ENCODE measurements at regions not wholly inside any gene's neighbourhood (a gene's known extent, or its start where the extent isn't known, plus 50 kb on each side); places are given as distances from the start of the nearest gene placed in this dataset.

DNA sequence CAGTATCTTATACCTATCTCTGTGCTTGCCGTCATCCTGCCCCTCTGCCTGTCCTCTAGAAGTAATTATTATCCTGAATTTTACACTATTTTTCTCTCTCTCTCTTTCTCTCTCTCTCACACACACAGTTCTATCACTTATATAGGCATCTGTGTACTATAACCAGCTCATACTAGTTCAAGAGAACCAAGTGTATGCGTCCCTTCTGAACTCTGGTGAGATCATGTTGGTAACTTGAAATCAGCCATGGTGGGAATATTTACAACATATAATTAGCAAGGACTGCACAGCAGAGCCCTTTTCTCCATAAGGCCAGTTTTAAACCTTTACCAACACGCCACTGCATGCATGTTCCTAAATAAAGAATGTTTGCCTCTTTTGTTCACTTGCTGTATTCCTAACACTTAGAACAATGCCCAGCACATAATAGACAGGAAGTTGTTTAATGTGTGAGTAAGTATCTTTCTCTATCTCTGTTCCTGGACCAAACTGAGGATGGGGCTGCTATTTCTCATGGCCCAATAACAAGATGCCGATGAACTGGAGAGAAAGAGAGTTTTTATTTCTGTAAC lies 51.1 kb upstream of the IL21 start:
- DNase-seq: no peak
- H3K27ac Mint-ChIP-seq: peak overlapping the region; percentile 20
- peaks cover 61% of the 10 kb centered on the region for H3K4me1 Mint-ChIP-seq (ENCODE audit: low read depth)
- CTCF ChIA-PET: interaction anchor here (1.5 kb wide), 1 partner anchor 22 kb away, joined by 4 read pairs; no protein-coding TSS in a partner anchor
- intact Hi-C loops (cut with micrococcal nuclease): no loop called here
- peaks cover 8% of the 10 kb centered on the region for H3K27me3 Mint-ChIP-seq (ENCODE audit: low read depth)
- H3K4me3 Mint-ChIP-seq: no peak overlapping the region
- peaks cover 2% of the 10 kb centered on the region for H3K9me3 Mint-ChIP-seq
- H3K36me3 Mint-ChIP-seq (ENCODE audit: low read depth): no peaks in the 10 kb centered on the region

DNA sequence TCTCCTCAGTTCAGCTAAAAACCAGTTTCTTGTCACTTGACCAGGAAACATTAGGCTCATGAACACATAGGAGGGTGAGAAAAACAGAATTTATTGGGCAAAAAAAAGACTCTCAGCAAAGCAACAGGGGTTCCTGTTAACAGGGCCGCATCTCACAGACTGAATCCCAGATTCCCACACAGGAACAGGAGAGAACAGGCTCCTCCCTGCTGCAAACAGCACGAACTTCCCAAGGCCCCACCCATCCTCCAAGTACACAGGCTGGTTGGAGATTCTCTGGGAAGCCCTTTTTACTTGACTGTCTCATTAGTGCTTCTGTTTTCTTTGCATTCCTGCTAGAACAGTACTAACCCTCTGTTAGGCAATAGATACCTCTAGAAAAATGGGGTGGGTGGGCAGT lies 52.4 kb upstream of the IL21 start:
- intact Hi-C loops (cut with micrococcal nuclease): no loop called here
- Mint-ChIP-seq H3K27ac (no peak overlapping the region), H3K4me1 (ENCODE audit: low read depth) (peaks cover 49% of the 10 kb centered on the region), H3K4me3 (no peak overlapping the region), H3K36me3 (ENCODE audit: low read depth) (no peaks in the 10 kb centered on the region), H3K9me3 (peaks cover 2% of the 10 kb centered on the region), H3K27me3 (ENCODE audit: low read depth) (peaks cover 14% of the 10 kb centered on the region)
- CTCF ChIA-PET: no interaction called here
- no peak for DNase-seq

DNA sequence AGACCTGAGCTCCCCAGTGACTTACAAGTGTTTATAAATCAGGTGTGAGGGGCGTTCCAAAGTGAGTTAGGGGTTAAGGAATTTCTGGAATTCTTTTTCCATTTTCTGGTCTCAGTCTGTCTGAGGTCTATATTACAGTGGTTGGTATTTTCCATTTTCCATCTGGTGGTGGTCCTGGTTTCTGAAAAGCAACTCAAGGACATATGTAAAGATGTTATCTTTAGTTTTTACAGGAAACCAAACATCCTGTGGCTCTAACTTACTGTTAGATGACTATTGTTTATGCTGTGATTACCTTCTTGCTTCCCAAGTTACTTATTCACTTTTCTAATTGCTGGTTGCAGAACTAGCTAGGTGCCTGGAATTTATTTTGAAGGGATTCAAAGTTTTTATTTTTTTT lies 53.5 kb upstream of the IL21 start:
- Mint-ChIP-seq H3K9me3 (peaks cover 2% of the 10 kb centered on the region), H3K4me1 (ENCODE audit: low read depth) (peaks cover 38% of the 10 kb centered on the region), H3K4me3 (no peak overlapping the region), H3K27me3 (ENCODE audit: low read depth) (peaks cover 18% of the 10 kb centered on the region), H3K36me3 (ENCODE audit: low read depth) (no peaks in the 10 kb centered on the region), H3K27ac (no peak overlapping the region)
- CTCF ChIA-PET: interaction anchor here (0.6 kb wide), 1 partner anchor 16 kb away, joined by 3 read pairs; no protein-coding TSS in a partner anchor
- no peak for DNase-seq
- intact Hi-C loops (cut with micrococcal nuclease): loop anchor here (1.0 kb wide), 2 partner anchors 10 to 20 kb away; no protein-coding TSS in a partner anchor

DNA sequence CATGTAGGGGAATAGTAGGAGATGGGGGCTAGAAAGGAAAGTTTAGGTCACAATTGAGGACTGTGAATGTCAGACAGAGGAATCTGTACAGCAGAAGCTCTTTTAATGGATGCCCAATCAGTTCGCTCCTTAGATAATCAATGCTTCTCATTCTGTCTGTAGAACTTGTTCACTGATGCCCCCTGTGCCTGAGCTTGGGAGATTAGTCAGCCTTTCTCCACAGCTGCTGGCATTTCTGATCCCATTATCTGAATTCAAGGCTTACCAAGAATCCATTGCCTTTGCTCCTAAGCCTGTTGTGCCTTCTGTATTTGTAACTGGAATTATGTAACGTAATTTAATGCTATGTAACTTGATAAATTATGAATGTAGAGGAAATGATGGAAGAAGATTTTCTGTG lies 53.2 kb upstream of the BBS12 start:
- H3K27me3 Mint-ChIP-seq (ENCODE audit: low read depth): peaks cover 18% of the 10 kb centered on the region
- no peak overlapping the region for H3K27ac Mint-ChIP-seq
- CTCF ChIA-PET: interaction anchor here (1.1 kb wide), 1 partner anchor 27 kb away, joined by 3 read pairs; no protein-coding TSS in a partner anchor
- no peak for DNase-seq
- intact Hi-C loops (cut with micrococcal nuclease): no loop called here
- H3K36me3 Mint-ChIP-seq (ENCODE audit: low read depth): peaks cover 16% of the 10 kb centered on the region
- peaks cover 27% of the 10 kb centered on the region for H3K9me3 Mint-ChIP-seq
- peaks cover 11% of the 10 kb centered on the region for H3K4me1 Mint-ChIP-seq (ENCODE audit: low read depth)
- no peak overlapping the region for H3K4me3 Mint-ChIP-seq

DNA sequence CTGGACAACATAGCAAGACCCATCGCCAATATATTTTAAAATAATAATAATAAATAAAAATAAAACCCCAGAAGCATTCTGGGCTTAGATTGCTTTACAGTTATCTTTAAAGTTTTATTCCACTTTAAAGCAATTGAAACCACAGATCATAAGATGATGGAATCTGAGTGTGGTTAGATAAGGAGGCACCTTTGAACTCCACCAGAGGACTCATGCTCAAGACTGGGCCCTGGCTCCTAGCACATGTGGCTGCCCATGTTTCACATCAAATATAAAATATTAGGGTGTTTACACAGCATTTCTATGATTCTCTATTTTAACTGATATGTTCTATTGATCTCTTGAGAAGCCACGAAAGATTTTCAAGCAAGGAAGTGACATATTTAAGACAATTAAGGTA lies 52.6 kb upstream of the BBS12 start:
- H3K4me1 Mint-ChIP-seq (ENCODE audit: low read depth): peaks cover 8% of the 10 kb centered on the region
- H3K27me3 Mint-ChIP-seq (ENCODE audit: low read depth): peaks cover 18% of the 10 kb centered on the region
- no peak overlapping the region for H3K27ac Mint-ChIP-seq
- intact Hi-C loops (cut with micrococcal nuclease): no loop called here
- H3K4me3 Mint-ChIP-seq: no peak overlapping the region
- peaks cover 30% of the 10 kb centered on the region for H3K9me3 Mint-ChIP-seq
- DNase-seq: no peak
- CTCF ChIA-PET: no interaction called here
- H3K36me3 Mint-ChIP-seq (ENCODE audit: low read depth): peaks cover 16% of the 10 kb centered on the region

DNA sequence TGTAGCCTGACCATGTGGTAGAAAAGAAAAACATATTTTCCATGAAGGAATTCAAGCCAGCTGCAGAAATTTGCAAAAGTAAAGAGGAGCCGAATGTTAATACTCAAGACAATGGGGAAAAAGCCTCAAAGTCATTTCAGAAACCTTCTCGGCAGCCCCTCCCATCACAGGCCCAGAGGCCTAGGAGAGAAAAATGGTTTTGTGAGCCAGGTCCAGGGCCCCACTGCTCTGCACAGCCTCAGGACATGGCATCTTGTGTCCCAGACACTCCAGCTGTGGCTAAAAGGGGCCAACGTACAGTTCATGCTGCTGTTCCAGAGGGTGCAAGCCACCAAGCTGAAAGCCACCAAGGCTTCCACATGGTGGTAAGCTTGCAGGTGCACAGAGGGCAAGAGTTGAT lies 50.9 kb upstream of the BBS12 start:
- DNase-seq: no peak
- Mint-ChIP-seq H3K27me3 (ENCODE audit: low read depth) (peaks cover 14% of the 10 kb centered on the region), H3K36me3 (ENCODE audit: low read depth) (peaks cover 16% of the 10 kb centered on the region), H3K9me3 (peaks cover 30% of the 10 kb centered on the region), H3K4me1 (ENCODE audit: low read depth) (peaks cover 2% of the 10 kb centered on the region), H3K27ac (no peak overlapping the region), H3K4me3 (no peak overlapping the region)
- intact Hi-C loops (cut with micrococcal nuclease): no loop called here
- CTCF ChIA-PET: no interaction called here

All from activated naive CD4-positive, alpha-beta T cell treated with anti-CD3 and anti-CD28 coated beads for 36 hours (primary cell).